MCF 10A (cell line): ENCODE measurements at regions not wholly inside any gene's neighbourhood (a gene's known extent, or its start where the extent isn't known, plus 50 kb on each side); places are given as distances from the start of the nearest gene placed in this dataset.

Source experiments
- BruUV-seq: library from RNA; stranded (reverse); fragments of 400-500 nt; replicated peaks from 2 replicates; lab custom pipeline; 2021; lab: Mats Ljungman, UMichigan
- CTCF ChIA-PET: fragments of 300-600 bp; sonication (Branson Sonifier 250); formaldehyde crosslinking; extraction: SDS; loops from one replicate; lab custom pipeline; 2021; ENCODE audit warnings: antibody characterized with exemption, inconsistent platforms; lab: Yijun Ruan, JAX
- POLR2A ChIA-PET: fragments of 300-600, 350-650 bp; sonication (Branson Sonifier 250); formaldehyde crosslinking; extraction: SDS; loops from one replicate; lab custom pipeline; 2020; ENCODE audit warnings: antibody characterized with exemption, inconsistent platforms; lab: Yijun Ruan, JAX
- DNase-seq: peaks from one replicate; pipeline ENCODE4 v3.0.0-alpha.2; 2018; ENCODE audit not compliant: unreplicated experiment
- H3K27ac Mint-ChIP-seq: one replicate; pipeline ENCODE4 v1.8.0; 2022; ENCODE audit warnings: mild to moderate bottlenecking, low read depth, mixed read lengths; ENCODE audit not compliant: unreplicated experiment
- H3K27me3 Mint-ChIP-seq: one replicate; pipeline ENCODE4 v1.8.0; 2022; ENCODE audit warnings: mixed read lengths; ENCODE audit not compliant: insufficient read depth, unreplicated experiment
- H3K36me3 Mint-ChIP-seq: one replicate; pipeline ENCODE4 v1.8.0; 2022; ENCODE audit warnings: mild to moderate bottlenecking, moderate library complexity, mixed read lengths; ENCODE audit not compliant: insufficient read depth, unreplicated experiment
- H3K4me1 Mint-ChIP-seq: one replicate; pipeline ENCODE4 v1.8.0; 2022; ENCODE audit warnings: mixed read lengths; ENCODE audit not compliant: insufficient read depth, unreplicated experiment
- H3K4me3 Mint-ChIP-seq: one replicate; pipeline ENCODE4 v1.8.0; 2022; ENCODE audit warnings: mild to moderate bottlenecking, moderate library complexity, mixed read lengths; ENCODE audit not compliant: unreplicated experiment
- H3K9me3 Mint-ChIP-seq: one replicate; pipeline ENCODE4 v1.8.0; 2022; ENCODE audit warnings: mixed read lengths; ENCODE audit not compliant: unreplicated experiment
- CTCF ChIP-seq: fragments of 200-600 bp; IDR thresholded peaks from one replicate; pipeline ENCODE4 v1.8.0; 2022; ENCODE audit warnings: antibody characterized with exemption, mild to moderate bottlenecking; ENCODE audit not compliant: unreplicated experiment
- intact Hi-C: fragments of 100-400 bp; cut with micrococcal nuclease; formaldehyde crosslinking; loops from 2 replicates; pipeline ENCODE4 v1.14.1; 2022

- Mint-ChIP-seq H3K27me3 (no peaks in the 10 kb centered on the region), H3K36me3 (no peaks in the 10 kb centered on the region), H3K4me1 (no peaks in the 10 kb centered on the region), H3K4me3 (no peak overlapping the region), H3K9me3 (no peaks in the 10 kb centered on the region), H3K27ac (no peak overlapping the region)
- no TSS peak for BruUV-seq
- ChIA-PET CTCF (interaction anchor here (1.4 kb wide), 1 partner anchor 10 kb away, joined by 3 read pairs; no protein-coding TSS in a partner anchor), POLR2A (no interaction called here)
- intact Hi-C loops: no loop called here
- no peak for TF ChIP-seq CTCF
- no peak for DNase-seq
These were observed 512.2 kb downstream of the ZNF608 start for GRCh38 chr5:124234022-124234769.

- H3K4me3 Mint-ChIP-seq: no peak overlapping the region
- H3K36me3 Mint-ChIP-seq: no peaks in the 10 kb centered on the region
- no peaks in the 10 kb centered on the region for H3K27me3 Mint-ChIP-seq
- ChIA-PET CTCF (no interaction called here), POLR2A (interaction anchor here (0.6 to 0.7 kb wide), 2 partner anchors 25 to 573 kb away, joined by 4 read pairs; no protein-coding TSS in a partner anchor)
- no TSS peak for BruUV-seq
- H3K27ac Mint-ChIP-seq: no peak overlapping the region
- no peaks in the 10 kb centered on the region for H3K9me3 Mint-ChIP-seq
- no peaks in the 10 kb centered on the region for H3K4me1 Mint-ChIP-seq
- TF ChIP-seq CTCF: no peak
- no peak for DNase-seq
- intact Hi-C loops: no loop called here
These were observed 513.9 kb downstream of the ZNF608 start for GRCh38 chr5:124232515-124232914.

- ChIA-PET CTCF (no interaction called here), POLR2A (no interaction called here)
- H3K4me3 Mint-ChIP-seq: no peak overlapping the region
- no peak for DNase-seq
- H3K27me3 Mint-ChIP-seq: no peaks in the 10 kb centered on the region
- H3K27ac Mint-ChIP-seq: no peak overlapping the region
- TF ChIP-seq CTCF: no peak
- H3K4me1 Mint-ChIP-seq: no peaks in the 10 kb centered on the region
- BruUV-seq: no TSS peak
- intact Hi-C loops: no loop called here
- no peaks in the 10 kb centered on the region for H3K36me3 Mint-ChIP-seq
- no peaks in the 10 kb centered on the region for H3K9me3 Mint-ChIP-seq
These were observed 514.6 kb downstream of the ZNF608 start for GRCh38 chr5:124231802-124232201.

GRCh38 chr5:124231230-124231629 lies 515.2 kb downstream of the ZNF608 start:
- ChIA-PET POLR2A (no interaction called here), CTCF (no interaction called here)
- intact Hi-C loops: no loop called here
- H3K9me3 Mint-ChIP-seq: no peaks in the 10 kb centered on the region
- no peak for DNase-seq
- H3K27me3 Mint-ChIP-seq: no peaks in the 10 kb centered on the region
- no peaks in the 10 kb centered on the region for H3K36me3 Mint-ChIP-seq
- no TSS peak for BruUV-seq
- no peaks in the 10 kb centered on the region for H3K4me1 Mint-ChIP-seq
- no peak overlapping the region for H3K4me3 Mint-ChIP-seq
- no peak overlapping the region for H3K27ac Mint-ChIP-seq
- no peak for TF ChIP-seq CTCF
